Stimulated activated CD8-positive, alpha-beta memory T cell treated with anti-CD3 and anti-CD28 coated beads, Interleukin-12 subunit alpha, Interleukin-12 subunit beta, amount 100 ng/mL, for 24 hours (primary cell): ENCODE measurements at regions not wholly inside any gene's neighbourhood (a gene's known extent, or its start where the extent isn't known, plus 50 kb on each side); places are given as distances from the start of the nearest gene placed in this dataset.
"Not testable (repeated sequence)": the region's sequence is repeated elsewhere in the genome, so short reads cannot be mapped to it uniquely, and the experiment has no call there.

Experiments used
- DNase-seq: peaks from one replicate; pipeline ENCODE4 v3.0.0-alpha.2; 2020; ENCODE audit errors: extremely low read depth

DNA sequence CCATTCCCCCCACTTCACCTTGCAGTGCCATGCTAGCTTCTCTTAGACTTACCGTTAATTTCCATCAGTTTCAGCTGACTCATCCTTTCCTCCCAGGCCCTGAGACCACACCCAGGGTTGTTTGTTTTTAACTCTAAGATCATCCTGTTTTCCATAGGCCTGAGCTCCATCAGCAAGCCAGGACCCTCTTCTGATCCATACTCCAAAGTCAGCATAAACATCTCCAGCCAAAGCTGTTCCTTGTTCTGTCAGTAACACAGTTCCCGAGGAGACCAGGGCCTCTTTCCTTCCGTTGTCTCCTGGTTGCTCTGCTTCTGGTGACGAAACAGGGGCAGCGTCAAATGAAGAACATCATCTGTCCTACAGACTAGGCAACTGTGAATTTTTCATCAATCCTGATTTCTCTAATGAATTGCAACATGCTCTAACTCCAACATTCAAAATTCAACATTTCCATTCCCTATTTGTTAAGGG lies 83.8 kb upstream of the HNF1B start:
- DNase-seq: no peak

DNA sequence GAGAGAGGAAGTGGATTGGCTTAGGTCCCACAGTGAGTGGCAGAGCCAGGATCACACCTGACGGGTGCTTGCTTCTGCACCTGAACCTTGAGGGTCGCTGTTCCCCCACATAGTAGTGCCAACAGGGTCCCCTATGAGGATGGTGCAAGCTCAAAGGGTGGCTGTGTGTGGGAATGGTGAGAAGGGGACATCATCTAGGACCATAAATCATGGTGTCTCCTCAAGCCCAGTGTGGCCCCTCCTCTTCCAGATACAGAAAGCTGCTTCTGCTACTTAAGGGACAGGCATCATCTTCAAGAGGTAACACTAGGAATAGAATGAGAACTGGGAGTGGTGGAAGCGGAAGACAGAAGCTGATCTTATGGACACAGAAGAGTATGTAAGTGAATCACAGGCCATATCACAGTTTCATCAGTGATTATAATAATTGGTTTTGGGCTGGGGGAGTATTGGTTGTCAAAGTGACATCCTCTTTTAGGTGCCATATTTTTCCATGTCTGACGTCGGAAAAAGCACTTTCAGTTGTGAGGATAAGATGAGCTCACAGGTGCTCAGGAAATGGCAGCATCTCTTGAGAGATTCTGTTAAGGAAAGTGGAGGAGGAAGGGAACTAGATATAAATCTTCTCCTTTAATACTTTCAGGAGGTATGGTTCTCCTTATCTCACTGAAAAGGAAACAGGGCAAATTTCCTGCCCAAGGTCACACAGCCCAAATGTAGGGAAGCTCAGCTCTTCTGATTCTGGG lies 83.2 kb upstream of the HNF1B start:
- DNase-seq: no peak

DNA sequence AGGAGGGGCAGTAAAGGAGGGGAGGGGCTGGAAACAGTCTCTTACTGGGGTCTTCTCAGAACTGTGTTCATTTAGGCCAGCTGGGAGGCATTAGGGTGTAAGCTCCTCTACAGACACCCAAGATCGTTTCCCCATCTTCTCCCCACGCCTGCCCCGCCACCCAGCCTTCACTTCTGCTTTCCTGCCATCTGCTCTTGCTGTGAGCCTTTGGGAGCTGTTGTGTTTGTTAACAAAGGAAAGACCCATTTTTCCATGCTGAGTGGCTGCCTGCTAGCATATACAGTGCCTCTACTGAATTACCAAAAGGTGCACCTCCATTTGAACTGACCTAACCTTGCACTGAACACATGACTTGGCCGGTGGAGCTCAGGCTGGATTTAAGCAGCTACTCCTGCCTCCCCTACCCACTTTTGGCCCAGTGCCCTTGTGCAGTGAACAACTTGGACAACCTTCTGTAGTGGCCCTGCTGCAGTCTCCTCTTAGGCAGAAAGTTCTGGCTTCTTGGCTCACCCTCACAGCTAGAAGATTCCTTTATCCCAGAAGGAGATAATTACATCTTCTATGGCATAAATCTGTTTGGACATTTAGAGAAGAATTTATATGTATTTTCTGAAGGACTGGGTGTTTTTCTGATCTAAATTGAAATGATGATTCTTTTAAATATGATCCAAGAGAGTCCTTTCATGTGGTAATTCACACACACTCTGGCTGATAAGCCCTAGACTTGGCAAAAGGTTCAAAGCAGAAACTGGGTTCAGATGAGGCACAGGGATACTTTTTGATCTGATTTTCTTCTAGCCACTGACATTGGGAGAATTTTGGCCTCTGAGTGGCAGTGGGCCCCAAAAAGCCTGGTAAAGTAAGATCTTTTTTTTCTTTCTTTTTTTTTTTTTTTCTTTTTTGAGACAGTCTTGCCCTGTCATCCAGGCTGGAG lies 81.9 kb upstream of the HNF1B start:
- DNase-seq: no peak

DNA sequence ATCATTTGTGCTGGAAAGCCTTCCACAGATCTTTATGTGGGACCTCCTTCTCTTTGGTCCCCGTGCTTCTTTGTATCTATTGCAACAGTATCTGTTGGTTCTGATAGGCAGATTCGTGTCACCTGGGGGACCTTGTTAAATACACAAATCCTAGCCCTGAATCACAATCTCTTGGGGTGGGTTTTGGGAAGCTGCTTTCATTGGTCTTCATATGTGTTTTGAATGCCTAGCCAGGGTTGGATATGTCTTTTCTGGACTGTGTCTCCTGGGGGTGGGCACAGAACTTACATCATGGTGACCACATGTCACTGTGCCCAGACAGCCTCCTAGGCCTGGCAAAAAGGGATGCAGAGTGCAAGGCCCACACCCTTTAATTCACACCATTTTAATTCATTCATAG lies 81.0 kb upstream of the HNF1B start:
- DNase-seq: no peak

DNA sequence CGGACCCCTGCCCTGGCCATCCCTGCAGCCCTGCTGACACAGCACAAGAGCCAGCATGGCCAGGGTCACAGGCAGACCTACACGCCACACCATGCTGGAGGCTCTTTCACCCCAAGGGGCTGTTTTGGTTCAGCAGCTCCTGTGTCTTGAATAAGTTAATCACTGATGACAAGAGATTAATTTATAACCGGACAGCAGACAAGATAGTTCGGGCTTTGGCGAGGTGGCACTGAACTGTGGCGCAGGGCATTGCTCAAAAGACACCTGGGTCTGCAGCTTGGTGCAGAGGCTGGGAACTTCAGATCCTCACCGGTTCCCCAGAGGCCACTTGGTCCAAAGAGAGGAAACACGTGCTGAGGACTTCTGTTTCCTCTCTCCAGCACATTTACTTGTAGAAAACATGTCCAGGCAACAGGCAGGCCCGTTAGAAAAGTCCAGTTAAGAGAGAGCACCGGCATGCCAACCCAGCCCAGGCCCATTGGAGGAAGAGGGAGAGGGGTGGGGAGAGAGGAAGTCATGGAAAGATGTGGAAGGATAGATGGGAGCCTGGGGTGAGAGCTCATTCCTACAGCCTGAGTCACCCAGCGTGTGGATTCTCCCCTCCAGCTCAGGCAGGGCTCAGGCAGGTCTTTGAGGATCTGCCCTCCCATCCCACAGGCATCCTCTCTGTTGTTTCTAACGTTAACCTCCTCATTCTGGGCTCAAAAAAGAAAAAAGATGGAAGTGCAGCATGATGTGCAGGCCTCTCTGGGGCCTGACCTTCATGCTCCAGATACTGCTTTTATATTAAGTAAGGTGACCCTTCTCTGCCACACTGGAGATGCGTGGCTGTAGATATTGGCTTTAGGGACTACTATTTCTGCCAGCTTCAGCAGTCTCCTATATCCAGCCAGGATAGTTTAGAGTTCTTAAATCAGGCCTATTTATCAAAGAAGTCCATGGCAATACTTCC lies 80.0 kb upstream of the HNF1B start:
- DNase-seq: no peak

DNA sequence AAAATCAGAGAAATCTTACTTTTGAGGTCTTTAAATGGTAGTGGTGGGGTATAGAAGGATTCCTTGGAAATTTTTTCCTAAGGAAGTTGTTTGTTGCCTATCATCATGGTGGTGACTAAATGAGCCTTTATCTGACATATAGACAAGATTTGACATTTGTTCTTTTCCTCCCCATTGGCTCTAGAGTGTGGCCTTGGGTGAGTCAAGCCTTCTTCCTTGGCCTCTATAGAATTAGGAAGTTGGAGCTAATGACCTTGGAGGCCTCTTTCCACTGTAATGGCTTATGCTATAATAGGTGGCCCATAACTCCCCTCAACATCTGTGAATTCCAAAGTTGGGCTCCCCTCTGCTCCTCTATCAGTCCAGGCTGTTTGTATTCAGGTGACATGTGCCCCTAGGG lies 79.1 kb upstream of the HNF1B start:
- no peak for DNase-seq

DNA sequence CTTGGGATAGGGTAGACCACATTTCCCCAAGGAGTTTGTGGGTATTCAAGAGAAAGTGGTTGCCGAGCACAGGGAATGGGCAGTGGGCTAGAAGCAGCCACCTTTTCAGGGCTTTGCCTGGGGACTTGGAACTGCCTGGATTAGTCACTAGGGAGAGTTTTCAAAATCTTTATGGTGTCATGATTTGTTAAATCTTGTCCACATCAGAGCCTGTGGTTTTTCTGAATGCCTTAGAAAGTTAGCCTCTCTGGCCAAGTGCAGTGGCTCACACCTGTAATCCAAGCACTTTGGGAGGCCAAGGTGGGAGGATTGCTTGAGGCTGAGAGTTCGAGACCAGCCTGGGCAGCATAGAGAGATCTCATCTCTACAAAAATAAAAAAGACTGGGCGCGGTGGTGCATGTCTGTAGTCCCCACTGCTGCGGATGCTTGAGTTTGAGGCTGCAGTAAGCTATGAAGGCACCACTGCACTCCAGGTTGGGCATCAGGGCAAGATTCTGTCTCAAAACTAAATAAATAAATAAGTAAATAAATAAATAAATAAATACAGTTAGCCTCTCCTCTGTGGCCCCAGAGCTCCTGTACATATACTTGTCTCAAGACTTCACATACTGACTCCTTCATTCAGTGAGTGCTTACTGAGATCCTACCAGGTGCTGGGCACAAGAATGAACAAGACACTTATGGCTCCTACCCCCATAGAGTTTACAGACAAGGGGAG lies 76.3 kb upstream of the HNF1B start:
- DNase-seq: no peak

DNA sequence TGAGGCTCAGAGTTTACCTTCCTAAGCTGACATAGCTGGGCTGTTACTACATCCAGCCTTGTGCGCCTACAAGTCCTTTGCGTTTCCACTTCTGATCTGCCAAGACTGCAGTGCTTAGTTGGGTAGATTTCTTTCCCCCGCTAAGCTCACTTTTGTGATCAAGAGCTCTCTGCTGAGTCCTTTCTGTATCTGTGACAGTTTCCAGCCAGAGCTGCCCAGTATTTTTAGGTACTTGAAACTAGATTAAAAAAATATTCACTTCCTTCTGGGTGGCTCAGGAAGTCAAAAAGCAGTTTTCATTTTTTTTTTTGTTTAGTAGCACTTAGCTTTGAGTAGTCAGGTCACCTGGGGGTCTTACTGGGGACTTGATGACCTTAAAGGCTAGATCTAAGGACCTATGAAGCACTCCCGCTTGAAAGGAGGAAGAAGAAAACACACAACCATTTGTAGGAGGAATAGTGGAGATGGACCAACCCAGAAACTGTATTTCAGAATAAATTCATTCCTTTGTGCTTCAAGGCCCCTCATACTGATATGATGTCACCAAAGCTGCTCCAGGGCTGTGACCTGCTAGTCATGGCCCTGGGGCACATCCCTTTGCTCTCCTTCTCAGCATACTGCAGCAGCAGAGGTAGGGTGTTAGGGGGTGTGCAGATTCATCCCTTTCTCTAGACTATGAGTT lies 75.6 kb upstream of the HNF1B start:
- no peak for DNase-seq

DNA sequence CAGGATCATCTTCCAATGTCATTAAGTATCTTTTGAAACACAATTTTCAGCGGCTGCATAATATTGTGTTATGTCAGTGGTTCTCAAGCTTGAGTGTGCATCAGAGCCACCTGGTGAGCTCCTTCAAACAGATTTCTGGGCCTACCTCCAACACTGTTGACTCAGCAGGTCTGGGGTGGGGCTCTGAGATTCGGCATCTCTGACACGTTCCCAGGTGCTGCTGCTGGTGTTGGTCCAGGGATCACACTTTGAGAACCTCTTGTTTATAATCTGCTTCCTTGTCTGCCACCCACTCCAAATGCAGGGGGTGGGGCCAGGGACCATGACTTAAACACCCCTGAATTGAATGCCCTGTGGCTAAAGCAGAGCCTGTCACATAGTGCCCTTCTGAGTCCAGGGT lies 73.8 kb upstream of the HNF1B start:
- DNase-seq: no peak

DNA sequence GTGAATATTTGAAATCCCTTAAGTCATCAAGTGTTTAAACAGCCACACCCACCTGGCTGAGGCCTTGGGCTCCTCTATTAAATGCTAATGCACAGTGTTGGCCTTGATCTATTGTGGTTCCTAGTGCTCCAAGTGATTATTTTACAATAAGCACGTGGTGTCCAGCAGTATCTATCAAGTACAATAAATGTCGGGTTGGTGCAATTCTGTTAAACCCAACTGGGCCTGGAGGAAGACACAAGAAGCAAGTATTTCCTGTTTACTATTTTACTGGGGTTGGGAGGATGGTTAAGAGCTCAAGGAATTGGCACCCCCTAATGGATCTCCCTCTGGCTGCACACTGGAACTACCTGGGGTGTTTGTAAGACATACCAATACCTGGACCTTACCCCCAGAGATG lies 72.1 kb upstream of the HNF1B start:
- DNase-seq: no peak

DNA sequence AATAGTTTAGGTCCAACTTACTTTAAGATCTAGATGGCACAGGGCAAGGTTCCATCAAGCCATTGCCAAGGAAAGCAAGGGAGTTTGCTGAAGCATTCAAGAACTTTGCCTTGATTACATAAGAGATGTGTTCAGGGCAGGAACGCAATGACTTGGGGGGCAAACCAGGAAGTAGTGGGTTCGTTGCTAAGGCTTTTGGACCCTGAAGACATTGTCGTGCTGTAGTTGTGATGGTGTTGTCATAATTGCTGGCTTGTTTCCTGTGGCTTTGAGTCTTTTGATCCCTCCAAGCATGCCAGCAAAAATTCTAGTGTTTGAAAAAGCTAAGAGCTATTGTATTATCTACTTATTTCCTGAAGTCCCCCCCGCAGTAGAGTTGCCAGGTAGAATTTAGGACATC lies 70.7 kb upstream of the HNF1B start:
- DNase-seq: no peak

DNA sequence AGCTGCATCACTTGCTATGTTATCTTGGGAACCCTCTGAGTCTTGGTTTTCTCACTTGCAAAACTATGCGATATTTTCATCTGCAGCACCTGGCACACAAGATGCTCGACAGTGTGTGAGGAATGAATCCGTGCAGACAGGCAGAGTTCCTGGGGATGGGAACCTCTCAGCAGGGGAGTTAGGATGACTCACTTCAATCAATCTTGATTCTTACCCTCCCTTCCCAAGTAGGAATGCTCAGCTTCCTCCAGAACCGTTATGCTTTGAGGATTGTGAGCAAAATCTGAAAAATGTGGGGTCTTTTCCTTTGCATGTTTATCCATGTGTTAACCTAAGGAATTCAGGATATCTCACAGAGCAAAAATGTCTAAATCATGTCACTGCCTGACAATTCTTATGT lies 68.9 kb upstream of the HNF1B start:
- DNase-seq: no peak

DNA sequence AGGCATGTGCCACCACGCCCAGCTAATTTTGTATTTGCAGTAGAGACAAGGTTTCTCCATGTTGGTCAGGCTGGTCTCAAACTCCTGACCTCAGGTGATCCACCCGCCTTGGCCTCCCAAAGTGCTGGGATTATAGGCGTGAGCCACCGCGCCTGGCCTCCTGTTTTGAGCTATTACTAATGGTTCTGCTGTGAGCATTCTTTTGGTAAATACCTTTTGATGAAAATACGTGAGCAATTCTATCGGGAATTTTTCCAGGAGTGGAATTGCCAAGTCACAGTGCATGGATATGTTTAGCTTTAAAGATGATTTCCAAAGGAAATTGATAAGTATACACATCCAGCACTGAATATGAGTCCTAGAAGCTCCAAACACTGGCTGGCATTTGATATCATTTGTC lies 64.0 kb upstream of the HNF1B start:
- DNase-seq: not testable (repeated sequence)

DNA sequence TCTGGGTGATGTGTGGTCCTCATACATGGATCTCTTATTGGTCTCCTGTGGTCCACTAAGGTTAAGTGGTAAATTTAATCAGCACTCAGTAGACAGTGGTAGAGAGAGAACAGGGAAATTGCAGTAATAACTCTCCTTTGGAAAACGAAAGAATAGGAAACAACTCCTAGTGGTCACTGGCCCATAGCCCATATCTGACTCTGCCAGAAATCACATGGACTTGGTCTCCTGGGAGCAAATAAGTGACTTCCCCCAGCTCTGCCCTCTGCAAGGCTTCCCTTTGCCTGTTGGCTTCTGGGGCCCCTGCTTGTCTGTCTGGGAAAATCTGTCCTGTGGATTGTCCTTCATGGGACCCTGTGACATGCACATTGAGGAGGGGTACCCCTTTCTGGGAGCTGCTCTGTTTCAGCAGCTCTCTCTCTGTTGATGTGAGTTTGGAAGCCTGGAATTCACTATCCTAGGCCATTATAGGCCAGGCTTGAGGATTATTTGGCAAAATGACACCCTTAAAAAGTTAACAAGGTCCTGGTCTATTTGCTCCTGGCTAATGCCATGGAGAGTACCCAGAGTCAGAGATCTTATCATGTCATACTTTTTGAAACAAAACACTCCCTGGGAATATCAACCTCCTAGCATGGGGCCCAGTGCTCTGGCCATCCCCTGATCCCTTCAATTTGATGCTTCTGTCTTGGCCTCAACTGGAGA lies 58.0 kb upstream of the HNF1B start:
- no peak for DNase-seq

DNA sequence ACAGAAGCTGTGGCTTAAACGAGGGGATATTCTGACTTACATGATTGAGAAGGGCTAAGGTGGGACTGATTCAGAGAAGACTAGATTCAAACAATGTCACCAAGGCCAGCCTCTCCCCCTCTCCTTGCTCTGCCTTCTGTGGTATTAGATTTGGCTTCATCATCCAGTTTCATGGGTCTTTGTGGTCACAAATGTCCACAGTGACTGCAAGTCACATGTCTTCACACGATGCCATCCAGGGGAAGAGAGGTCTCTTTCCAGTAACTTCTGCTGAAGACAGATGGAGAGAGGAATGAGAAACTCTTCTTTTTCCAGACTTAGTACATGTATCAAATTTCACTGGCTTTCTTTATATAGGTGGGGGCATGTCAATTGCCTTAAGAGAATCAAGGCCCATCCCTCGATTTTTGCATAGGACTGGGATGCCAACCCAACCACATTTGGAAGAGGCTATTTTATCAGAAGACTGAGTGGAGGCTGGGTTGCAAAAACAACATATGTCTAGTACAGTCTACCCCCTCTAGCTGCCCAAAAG lies 57.3 kb upstream of the HNF1B start:
- no peak for DNase-seq

DNA sequence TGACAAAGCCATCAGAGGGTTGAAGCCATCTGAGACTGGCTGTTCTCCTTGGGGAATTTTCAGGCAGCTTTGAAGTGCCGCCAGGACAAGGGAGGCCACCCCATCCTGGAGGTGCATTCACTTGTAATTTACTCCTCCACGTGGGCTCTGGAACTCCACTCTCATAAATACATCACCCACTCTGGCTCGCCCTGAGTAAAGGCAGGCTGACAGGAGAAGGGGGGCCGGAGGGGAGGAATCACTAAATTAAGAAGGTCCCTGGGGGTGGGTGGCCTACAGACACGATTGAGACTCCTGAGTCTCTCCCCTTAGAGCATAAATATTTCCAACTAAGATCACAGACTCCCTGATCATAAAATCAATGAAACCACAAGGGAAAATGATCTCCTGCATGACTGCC lies 56.3 kb upstream of the HNF1B start:
- no peak for DNase-seq

DNA sequence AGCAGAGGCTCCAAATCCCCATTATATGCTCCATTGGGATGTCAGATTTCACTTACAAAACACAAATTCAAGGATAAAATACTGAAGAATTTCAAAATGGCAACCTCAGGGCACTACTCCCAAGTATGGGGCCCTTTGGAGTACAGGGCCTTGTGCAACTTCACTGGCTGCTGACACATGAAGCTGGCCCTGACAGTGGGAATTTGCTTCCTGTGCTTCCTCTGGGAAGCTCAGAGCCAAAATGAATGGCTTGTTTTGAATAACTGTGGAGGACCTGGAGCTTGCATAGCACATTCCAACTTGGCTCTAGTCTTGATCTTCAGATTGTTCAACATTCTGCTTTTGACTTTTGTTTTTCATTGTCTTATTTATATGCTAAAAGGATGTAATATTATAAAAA lies 52.3 kb upstream of the HNF1B start:
- DNase-seq: no peak

DNA sequence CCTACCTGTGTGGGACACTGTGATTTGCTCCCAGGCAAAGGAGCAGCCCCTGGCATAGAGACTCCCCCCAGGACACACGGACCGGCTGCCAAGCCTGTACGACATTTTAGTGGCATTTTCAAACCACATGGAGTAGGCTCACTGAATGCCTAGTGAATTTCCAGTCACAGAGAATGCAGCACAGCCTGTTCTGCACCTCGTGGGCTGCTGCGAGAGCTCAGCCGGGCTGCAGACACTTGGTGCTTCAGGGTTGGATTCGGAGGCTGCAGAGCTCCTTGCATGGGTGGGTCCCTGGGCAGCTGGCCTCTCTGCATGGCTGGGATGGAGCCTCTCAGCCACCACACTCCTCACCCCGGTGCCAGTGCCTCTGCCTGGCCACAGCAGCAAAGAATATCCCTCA lies 51.2 kb upstream of the HNF1B start:
- no peak for DNase-seq
